A549 (cell line): ENCODE measurements at regions not wholly inside any gene's neighbourhood (a gene's known extent, or its start where the extent isn't known, plus 50 kb on each side); places are given as distances from the start of the nearest gene placed in this dataset.

Experiments used
- CHD2 ChIP-seq: fragments of 150-350 bp; IDR thresholded peaks from 2 replicates; pipeline ENCODE4 v1.6.1; 2014; ENCODE audit warnings: low read length; ENCODE audit not compliant: partially characterized antibody
- EP300 ChIP-seq, 2 experiments: fragments of >200 bp; sonication (Bioruptor Twin); formaldehyde crosslinking; IDR thresholded peaks; 2 replicates in 1 of 2; 3 replicates in 1 of 2; pipeline ENCODE4 v1.6.1; 2016 to 2017
- MAX ChIP-seq: IDR thresholded peaks from 2 replicates; pipeline ENCODE4 v1.6.1; 2012
- NFE2L2 ChIP-seq: fragments of 150-350 bp; conservative IDR thresholded peaks from 2 replicates; pipeline ENCODE4 v1.6.1; 2014; ENCODE audit warnings: low read length
- POLR2A ChIP-seq: IDR thresholded peaks from 2 replicates; pipeline ENCODE4 v1.6.1; 2012; ENCODE audit warnings: mild to moderate bottlenecking, low read length
- RFX5 ChIP-seq: fragments of 450-650 bp; IDR thresholded peaks from 2 replicates; pipeline ENCODE4 v1.7.1; 2014; ENCODE audit warnings: antibody characterized with exemption, mild to moderate bottlenecking, moderate library complexity
- RNF2 ChIP-seq: fragments of 200-600 bp; sonication (generic); IDR thresholded peaks from 2 replicates; pipeline ENCODE4 v1.6.1; 2016; ENCODE audit warnings: low read depth, mild to moderate bottlenecking, antibody characterized with exemption, moderate library complexity, borderline replicate concordance
- SREBF2 ChIP-seq: fragments of 450-650 bp; IDR thresholded peaks from 2 replicates; pipeline ENCODE4 v1.6.1; 2014; ENCODE audit warnings: mild to moderate bottlenecking, moderate library complexity
- TF ChIP-seq, protein P1 (sequence below): fragments of >200 bp; sonication (Bioruptor Twin); formaldehyde crosslinking; IDR thresholded peaks from 3 replicates; pipeline ENCODE4 v1.5.1; 2016

DNA sequence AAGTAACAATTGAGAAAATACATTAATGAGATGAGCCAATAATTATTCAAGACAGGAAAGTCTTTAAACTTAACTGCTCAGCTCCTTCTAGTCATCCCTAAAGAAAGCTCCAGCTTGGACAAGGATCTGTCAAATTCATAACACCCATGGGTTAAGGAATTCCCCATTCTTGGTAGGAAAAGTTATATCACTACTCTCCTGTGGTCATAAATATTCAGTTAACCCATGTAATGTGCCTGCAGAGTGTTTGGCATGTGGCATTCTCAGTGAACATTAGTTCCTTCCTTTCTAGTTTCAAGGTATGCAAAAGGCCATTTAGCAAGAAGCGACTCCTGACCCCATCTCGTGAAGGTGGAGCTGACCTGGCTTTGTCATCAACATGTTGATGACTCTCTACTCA is 76.7 kb upstream of the VCAM1 start:
- TF ChIP-seq RNF2 = no peak
- TF ChIP-seq, protein P1, sequence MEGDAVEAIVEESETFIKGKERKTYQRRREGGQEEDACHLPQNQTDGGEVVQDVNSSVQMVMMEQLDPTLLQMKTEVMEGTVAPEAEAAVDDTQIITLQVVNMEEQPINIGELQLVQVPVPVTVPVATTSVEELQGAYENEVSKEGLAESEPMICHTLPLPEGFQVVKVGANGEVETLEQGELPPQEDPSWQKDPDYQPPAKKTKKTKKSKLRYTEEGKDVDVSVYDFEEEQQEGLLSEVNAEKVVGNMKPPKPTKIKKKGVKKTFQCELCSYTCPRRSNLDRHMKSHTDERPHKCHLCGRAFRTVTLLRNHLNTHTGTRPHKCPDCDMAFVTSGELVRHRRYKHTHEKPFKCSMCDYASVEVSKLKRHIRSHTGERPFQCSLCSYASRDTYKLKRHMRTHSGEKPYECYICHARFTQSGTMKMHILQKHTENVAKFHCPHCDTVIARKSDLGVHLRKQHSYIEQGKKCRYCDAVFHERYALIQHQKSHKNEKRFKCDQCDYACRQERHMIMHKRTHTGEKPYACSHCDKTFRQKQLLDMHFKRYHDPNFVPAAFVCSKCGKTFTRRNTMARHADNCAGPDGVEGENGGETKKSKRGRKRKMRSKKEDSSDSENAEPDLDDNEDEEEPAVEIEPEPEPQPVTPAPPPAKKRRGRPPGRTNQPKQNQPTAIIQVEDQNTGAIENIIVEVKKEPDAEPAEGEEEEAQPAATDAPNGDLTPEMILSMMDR = no peak
- TF ChIP-seq SREBF2 = no peak
- no peak for TF ChIP-seq POLR2A
- TF ChIP-seq MAX = no peak
- TF ChIP-seq EP300 (IDR thresholded peaks at IDR 0.05) = no peak
- TF ChIP-seq CHD2 = no peak
- TF ChIP-seq NFE2L2 = no peak
- no peak for TF ChIP-seq RFX5
